ENCODE measurements at regions not wholly inside any gene's neighbourhood (a gene's known extent, or its start where the extent isn't known, plus 50 kb on each side); places are given as distances from the start of the nearest gene placed in this dataset.

GRCh38 chr1:96409689-96410088 lies 311.9 kb upstream of the PTBP2 start:
- WGBS, 2 donors: 82 to 89% methylated on average over 3 of the region's 3 CpGs
- TF ChIP-seq POLR2A (IDR thresholded peaks at IDR 0.05) (no peak), EP300 (IDR thresholded peaks at IDR 0.05) (no peak), CTCF (IDR thresholded peaks at IDR 0.05) (no peak), POLR2AphosphoS5 (IDR thresholded peaks at IDR 0.05) (no peak)
- Histone ChIP-seq H3K4me1 (peaks cover 0 to 7% (median 0%) of the 10 kb centered on the region in 4 donors), H3K9me3 (no peaks in the 10 kb centered on the region), H3K4me3 (no peak overlapping the region), H3K36me3 (no peaks in the 10 kb centered on the region), H3K27me3 (no peaks in the 10 kb centered on the region), H3K27ac (no peak overlapping the region)
- intact Hi-C loops (cut with DNase I): no loop called here
- no peak for DNase-seq

GRCh38 chr1:96411006-96411405 lies 310.6 kb upstream of the PTBP2 start:
- 55 to 76% methylated on average over 2 of the region's 2 CpGs for WGBS, 2 donors
- no peaks in the 10 kb centered on the region for H3K36me3 ChIP-seq

GRCh38 chr1:96414598-96414997 lies 307.0 kb upstream of the PTBP2 start:
- intact Hi-C loops (cut with DNase I): no loop called here
- no peak for TF ChIP-seq EP300 (IDR thresholded peaks at IDR 0.05)
- TF ChIP-seq POLR2A (IDR thresholded peaks at IDR 0.05): no peak
- no peak for TF ChIP-seq CTCF (IDR thresholded peaks at IDR 0.05)
- TF ChIP-seq POLR2AphosphoS5 (IDR thresholded peaks at IDR 0.05): no peak
- no peak for DNase-seq
- H3K36me3 ChIP-seq: no peaks in the 10 kb centered on the region
- WGBS, 2 donors: 73 to 77% methylated on average over 6 of the region's 6 CpGs
- H3K4me3 ChIP-seq: no peak overlapping the region
- H3K27ac ChIP-seq: no peak overlapping the region
- no peaks in the 10 kb centered on the region for H3K27me3 ChIP-seq
- H3K9me3 ChIP-seq: no peaks in the 10 kb centered on the region
- peaks cover 0 to 23% (median 11%) of the 10 kb centered on the region in 4 donors for H3K4me1 ChIP-seq

More at GRCh38 chr1:96411006-96411405, 310.6 kb upstream of the PTBP2 start:
- Histone ChIP-seq H3K27me3 (no peaks in the 10 kb centered on the region), H3K9me3 (no peaks in the 10 kb centered on the region), H3K4me1 (peaks cover 0 to 8% (median 0%) of the 10 kb centered on the region in 4 donors), H3K4me3 (no peak overlapping the region), H3K27ac (no peak overlapping the region)
- no peak for DNase-seq
- TF ChIP-seq POLR2A (IDR thresholded peaks at IDR 0.05) (no peak), CTCF (IDR thresholded peaks at IDR 0.05) (no peak), EP300 (IDR thresholded peaks at IDR 0.05) (no peak), POLR2AphosphoS5 (IDR thresholded peaks at IDR 0.05) (no peak)
- intact Hi-C loops (cut with DNase I): no loop called here

DNA sequence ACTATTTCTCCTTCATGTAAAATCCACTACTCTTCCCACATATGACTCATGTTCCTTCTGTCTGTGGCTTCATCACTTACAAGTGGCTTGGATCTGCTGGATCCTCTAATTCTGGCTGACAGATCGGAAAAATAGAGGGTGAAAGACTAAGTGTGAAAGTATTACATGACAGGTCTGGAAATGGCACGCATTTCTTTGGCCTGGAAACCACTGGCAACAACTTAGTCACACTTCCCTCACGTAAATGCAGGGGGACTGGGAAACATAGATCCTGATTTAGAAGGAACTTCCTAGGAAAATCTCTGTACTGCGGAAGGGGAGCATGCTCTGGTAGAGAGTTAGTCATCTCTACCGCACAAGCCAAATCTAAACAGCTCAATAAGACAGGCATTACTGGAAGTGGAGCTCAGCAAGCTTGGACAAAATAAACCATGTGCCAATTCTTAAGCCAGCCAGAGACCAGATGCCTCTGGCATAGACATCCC lies 305.4 kb upstream of the PTBP2 start:
- H3K36me3 ChIP-seq: no peaks in the 10 kb centered on the region
- intact Hi-C loops (cut with DNase I): no loop called here
- WGBS, 2 donors: 75% methylated on average over 5 of the region's 5 CpGs
- H3K4me1 ChIP-seq: peaks cover 0 to 23% (median 11%) of the 10 kb centered on the region in 4 donors
- peak overlapping the region; percentile 38 to 70 (median 62) for H3K27ac ChIP-seq
- no peaks in the 10 kb centered on the region for H3K27me3 ChIP-seq
- no peaks in the 10 kb centered on the region for H3K9me3 ChIP-seq
- TF ChIP-seq POLR2A (IDR thresholded peaks at IDR 0.05): no peak
- no peak for TF ChIP-seq CTCF (IDR thresholded peaks at IDR 0.05)
- TF ChIP-seq POLR2AphosphoS5 (IDR thresholded peaks at IDR 0.05): peak in 3 of 4 donors; percentile 38 to 58 (median 56)
- peak in 1 of 4 donors; percentile 13 for TF ChIP-seq EP300 (IDR thresholded peaks at IDR 0.05)
- DNase-seq: peak; percentile 72
- H3K4me3 ChIP-seq: no peak overlapping the region

Measured in sigmoid colon (tissue), 6 donors.